ENCODE measurements at regions not wholly inside any gene's neighbourhood (a gene's known extent, or its start where the extent isn't known, plus 50 kb on each side); places are given as distances from the start of the nearest gene placed in this dataset.

DNA sequence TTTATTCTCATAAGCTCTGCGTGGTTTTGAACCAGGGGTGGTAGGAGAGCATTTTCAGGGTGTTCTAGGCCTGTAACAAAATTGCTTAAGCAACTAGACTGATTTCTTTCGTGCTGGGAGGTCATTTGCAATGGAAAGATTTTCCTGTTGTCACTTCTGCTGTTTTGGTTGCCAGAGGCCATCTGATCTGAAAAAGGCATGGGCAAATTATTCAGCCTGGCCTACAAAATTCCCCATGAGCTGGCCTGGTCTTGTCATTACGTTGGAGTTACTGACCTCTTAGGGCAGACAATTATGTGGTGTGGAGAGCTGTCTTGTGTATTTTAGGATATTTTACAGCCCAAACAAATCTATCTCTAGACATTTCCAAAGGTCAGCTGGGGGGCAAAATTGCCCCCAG is 444.4 kb upstream of the DAB1 start:
- DNase-seq (ENCODE audit: low spot score) = no peak

DNA sequence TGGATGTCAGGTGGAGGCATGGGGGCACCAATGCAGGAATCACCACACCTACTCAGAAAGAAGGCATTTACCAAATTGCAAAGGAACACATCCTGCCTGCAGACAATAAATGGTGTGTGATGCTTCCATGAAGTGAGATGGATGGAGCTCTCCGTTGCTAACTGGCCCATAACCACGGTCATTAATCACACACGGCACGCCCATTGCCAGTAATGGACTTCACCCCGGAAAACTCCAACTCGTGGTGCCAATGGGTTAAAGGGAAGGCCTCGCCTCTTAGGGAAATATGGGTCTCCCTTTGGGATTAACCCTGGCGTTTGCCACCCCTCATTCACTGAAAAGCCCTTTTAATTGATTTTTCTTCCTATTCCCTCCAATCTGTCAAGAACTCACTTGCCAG is 443.1 kb upstream of the DAB1 start:
- no peak for DNase-seq (ENCODE audit: low spot score)

DNA sequence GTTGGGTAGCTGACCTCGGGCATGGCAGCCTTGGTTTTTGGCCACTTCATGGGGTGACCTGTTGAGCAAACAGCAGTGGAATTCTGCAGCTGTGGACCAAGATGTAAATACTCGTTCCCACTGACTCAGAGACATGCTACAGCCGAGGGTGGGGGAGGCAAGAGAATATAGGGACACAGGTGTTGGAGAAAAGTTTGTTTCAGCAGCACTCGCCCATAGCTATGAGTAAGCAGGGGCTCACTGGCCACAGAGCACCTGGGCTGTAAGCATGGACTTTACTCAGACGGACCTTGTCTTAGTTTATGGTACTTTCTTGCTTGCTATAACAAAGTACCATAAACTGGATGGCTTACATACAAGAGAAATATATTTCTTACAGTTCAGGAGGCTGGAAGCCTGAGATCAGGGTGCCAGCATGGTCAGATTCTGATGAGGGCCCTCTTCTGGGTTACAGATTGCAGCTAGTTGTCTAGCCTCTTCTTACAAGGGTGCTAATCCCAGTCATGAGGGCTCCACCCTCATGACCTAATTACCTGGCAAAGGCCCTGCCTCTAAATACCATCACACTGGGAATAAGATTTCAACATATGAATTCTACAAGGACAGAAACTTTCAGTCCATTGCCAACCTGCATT is 437.2 kb upstream of the DAB1 start:
- DNase-seq (ENCODE audit: low spot score) = no peak

DNA sequence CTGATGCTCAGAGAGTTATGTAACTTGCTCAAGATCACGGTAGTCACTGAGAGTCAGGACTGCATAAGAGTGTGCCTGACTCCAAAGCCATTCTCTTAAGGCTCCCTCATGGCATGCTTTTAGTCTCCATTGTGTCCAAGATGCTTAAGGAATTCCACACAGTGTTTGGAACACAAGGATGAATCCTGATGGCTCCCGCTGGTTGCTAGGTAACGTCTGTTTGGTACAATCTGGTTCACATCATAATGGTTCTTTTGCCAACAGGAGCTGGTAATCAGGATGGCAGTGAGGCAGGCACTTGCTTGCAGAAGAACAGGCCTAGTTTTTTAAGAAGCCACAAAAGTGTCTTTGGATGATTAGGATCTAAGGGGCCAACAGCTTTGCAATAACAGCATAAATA is 436.5 kb upstream of the DAB1 start:
- no peak for DNase-seq (ENCODE audit: low spot score)

GRCh38 chr1:57858740-57859139 is 434.9 kb upstream of the DAB1 start:
- DNase-seq (ENCODE audit: low spot score) = no peak

DNA sequence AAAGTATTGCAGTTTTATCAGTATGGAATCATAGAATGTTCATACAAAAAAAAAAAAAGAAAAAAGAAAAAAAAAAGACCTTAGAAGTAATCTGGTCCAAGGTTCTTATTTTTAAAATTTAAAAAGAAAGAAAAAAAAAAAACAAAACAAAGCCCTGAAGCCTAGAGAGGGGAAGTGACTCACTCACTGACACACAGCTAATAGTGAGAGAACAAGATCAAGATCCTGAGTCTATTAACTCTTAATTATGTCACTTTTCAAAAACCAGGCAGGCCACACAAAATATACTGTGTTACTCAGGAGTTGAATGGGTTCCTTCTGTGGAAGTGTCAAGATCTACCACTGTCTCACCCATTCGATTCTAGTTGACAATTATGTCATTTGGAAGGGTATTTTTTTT is 433.9 kb upstream of the DAB1 start:
- no peak for DNase-seq (ENCODE audit: low spot score)

- no peak for DNase-seq (ENCODE audit: low spot score)
Measured at GRCh38 chr1:57854436-57854835, 430.6 kb upstream of the DAB1 start.

- DNase-seq (ENCODE audit: low spot score) = no peak
Measured at GRCh38 chr1:57850176-57850940, 426.5 kb upstream of the DAB1 start.

- DNase-seq (ENCODE audit: low spot score) = no peak
Measured at GRCh38 chr1:57848406-57848805, 424.5 kb upstream of the DAB1 start.

DNA sequence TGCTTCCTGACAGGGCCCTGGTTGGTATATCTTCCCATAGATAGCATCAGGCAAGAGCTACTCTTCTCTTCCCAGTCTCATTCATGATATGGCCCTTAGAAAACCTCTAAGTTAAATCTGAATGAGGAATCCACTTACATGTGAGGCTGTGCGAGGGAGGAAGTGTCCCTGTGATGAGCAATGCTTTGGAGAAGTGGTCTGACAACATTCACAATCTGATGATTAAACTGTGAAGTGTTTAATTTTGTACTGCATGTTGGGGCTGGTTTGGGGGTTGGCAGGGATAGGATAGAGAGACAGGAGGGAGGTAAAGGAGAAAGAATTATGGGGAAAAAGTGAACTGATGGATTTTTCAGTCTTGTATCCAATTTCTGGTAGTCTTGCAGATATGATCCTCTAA is 421.2 kb upstream of the DAB1 start:
- no peak for DNase-seq (ENCODE audit: low spot score)

- no peak for DNase-seq (ENCODE audit: low spot score)
Measured at GRCh38 chr1:57844382-57844980, 420.6 kb upstream of the DAB1 start.

DNA sequence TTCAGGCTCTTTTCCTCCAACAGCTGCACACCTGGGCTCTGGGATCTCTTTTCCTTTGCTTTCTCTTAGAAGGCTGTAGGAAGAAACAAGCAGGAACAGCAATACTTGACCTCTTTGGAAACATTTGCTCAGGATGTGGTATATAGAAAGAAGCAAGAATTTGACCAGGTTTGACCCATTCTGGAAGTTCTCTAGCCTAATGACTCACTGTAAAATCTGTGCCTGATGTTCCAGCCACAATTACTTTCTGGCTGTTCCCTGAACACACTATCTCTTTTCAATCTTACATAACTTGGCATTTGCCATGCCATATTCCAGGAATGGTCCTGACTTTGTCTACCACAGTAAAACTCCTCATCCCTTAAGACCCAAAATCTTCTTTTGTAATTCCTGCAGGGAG is 419.9 kb upstream of the DAB1 start:
- DNase-seq (ENCODE audit: low spot score) = no peak

- no peak for DNase-seq (ENCODE audit: low spot score)
Measured at GRCh38 chr1:57839526-57839925, 415.7 kb upstream of the DAB1 start.

GRCh38 chr1:57839067-57839466 is 415.2 kb upstream of the DAB1 start:
- no peak for DNase-seq (ENCODE audit: low spot score)

- no peak for DNase-seq (ENCODE audit: low spot score)
Measured at GRCh38 chr1:57835620-57836019, 411.8 kb upstream of the DAB1 start.

DNA sequence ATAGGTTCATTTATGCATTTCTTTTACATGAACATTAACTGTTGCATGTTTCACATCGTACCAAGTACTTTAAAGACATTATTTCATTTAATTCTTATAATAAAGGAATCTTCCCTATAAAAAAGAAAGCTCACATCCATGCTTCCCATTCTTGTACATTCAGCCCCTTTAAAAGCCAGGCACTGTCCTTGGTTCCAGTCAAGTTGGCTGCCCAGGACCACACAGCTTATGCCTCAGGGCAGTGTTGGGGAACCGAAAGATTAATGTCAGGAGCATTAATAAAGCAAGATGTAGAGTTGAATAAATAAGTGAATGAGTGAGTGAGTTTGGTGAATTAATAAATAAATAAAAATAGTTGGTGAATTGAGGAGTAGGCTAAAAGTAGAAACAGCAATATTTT is 409.4 kb upstream of the DAB1 start:
- no peak for DNase-seq (ENCODE audit: low spot score)

DNA sequence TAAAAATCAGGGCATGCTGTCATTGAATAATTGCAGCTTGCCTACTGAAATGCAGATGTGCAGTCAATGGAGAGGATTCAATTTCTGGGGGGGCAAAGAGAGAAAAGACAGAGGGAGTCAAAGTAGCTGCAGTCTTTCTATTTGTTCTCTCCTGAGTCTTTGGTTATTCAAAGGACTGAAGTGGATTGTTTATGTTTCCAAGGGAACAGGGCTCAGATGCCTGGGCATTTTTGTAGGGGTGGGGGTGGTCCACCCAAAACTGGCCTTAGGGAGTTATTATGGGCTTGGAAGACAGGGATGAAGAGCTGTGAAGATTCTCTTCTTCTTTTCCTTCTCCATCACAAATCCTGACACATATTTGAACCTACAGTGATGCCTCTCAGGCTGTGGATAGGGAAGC is 408.8 kb upstream of the DAB1 start:
- DNase-seq (ENCODE audit: low spot score) = no peak

GRCh38 chr1:57831624-57832023 is 407.8 kb upstream of the DAB1 start:
- DNase-seq (ENCODE audit: low spot score) = no peak

DNA sequence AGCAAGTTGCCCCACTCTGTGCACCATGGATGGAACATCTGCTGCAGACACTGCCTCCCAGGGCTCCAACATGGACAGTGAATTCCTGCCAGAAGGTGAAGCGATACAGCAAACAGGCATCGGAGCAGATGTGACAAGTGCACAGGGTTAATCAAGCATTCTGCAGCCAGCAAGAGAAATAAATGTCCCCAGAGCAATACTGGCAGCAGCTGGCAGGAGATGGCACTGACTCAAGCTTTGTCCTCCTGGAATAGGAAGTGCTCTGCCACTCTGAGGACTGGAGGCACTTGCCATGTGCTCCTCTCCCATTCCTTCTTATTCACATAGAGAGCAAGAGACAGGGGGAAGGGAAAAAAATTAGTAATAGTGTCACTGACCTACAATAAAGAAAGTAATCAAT is 402.7 kb upstream of the DAB1 start:
- DNase-seq (ENCODE audit: low spot score) = no peak

GRCh38 chr1:57824535-57824934 is 400.7 kb upstream of the DAB1 start:
- DNase-seq (ENCODE audit: low spot score) = no peak

GRCh38 chr1:57820356-57821095 is 396.7 kb upstream of the DAB1 start:
- no peak for DNase-seq (ENCODE audit: low spot score)

DNA sequence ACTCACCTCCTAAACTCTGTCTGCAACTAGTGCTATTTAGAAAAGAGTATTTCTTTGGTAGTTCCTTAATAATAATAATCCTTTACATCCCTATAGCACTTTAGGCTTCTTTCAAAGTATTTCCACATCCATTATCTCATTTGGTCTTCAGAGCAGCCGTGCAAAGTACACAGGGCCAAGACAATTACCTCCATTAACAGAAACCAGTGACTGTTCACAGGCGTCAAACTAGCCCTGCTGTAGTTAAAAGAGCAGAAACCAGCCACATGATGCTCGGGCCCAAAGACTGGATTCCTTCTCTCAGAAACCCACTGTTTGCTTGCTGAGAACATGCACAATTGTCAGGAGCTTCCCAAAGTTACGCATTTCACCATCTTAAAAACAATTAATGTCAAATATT is 396.0 kb upstream of the DAB1 start:
- DNase-seq (ENCODE audit: low spot score) = no peak

DNA sequence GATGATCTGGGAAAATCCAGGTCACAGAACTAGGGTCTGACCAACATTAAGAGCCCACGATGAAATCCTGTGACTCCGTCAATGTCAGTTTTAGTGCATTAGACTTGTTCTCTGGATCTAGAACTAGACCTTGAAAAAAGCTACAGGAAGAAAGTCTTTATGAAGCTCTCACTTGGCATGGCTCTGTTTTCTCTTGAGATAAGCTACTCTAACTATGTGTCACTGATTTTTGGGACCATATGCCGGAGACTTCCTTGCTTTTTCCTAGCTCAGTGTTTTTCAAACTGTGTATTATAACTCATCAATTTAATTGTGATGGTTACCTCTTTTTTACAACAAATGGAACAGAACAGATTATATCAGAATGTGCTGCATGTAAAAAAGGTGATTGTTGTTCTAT is 379.7 kb upstream of the DAB1 start:
- DNase-seq (ENCODE audit: low spot score) = no peak
